Stomach (tissue), 8 donors: ENCODE measurements at regions not wholly inside any gene's neighbourhood (a gene's known extent, or its start where the extent isn't known, plus 50 kb on each side); places are given as distances from the start of the nearest gene placed in this dataset.

Experiments
- DNase-seq, 2 donors: peaks; one replicate each; pipeline versions ENCODE4 v3.0.0 to v3.0.0-alpha.2; 2013 to 2019
- H3K27ac ChIP-seq, 5 donors: fragments of 200-600 bp in 4 of 5; sonication (generic) in 4 of 5; one replicate each; pipeline ENCODE4 v1.5.1; 2013 to 2019; ENCODE audit warnings: mild to moderate bottlenecking in 1 of 5, moderate library complexity in 1 of 5
- H3K27me3 ChIP-seq, 3 donors: fragments of 200-600 bp; sonication (generic); one replicate each; pipeline ENCODE4 v1.5.1; 2017 to 2019; ENCODE audit warnings: mixed run types in 1 of 3
- H3K36me3 ChIP-seq, 4 donors: fragments of 200-600 bp; sonication (generic); 1 replicate in 3 of 4; 2 replicates in 1 of 4; pipeline ENCODE4 v1.5.1; 2016 to 2019
- H3K4me1 ChIP-seq, 4 donors: fragments of 200-600 bp; sonication (generic); one replicate each; pipeline ENCODE4 v1.5.1; 2016 to 2019
- H3K4me3 ChIP-seq, 4 donors: fragments of 200-600 bp; sonication (generic) in 3 of 4; one replicate each; pipeline ENCODE4 v1.5.1; 2016 to 2019; ENCODE audit warnings: mild to moderate bottlenecking in 1 of 4
- H3K9me3 ChIP-seq, 4 donors: fragments of 200-600 bp; sonication (generic); one replicate each; pipeline ENCODE4 v1.5.1; 2016 to 2019
- EP300 ChIP-seq: sonication (generic); formaldehyde crosslinking; IDR thresholded peaks from one replicate; pipeline ENCODE4 v1.6.1; 2017; ENCODE audit warnings: antibody characterized with exemption
- POLR2A ChIP-seq, 4 donors: fragments of 450-650 bp; IDR thresholded peaks; one replicate each; pipeline ENCODE4 v1.6.1; 2016; ENCODE audit warnings: antibody characterized with exemption in 4 of 4, control low read depth in 2 of 4, mild to moderate bottlenecking in 1 of 4, moderate library complexity in 1 of 4
- POLR2AphosphoS5 ChIP-seq, 3 donors: sonication (generic); formaldehyde crosslinking; IDR thresholded peaks; one replicate each; pipeline ENCODE4 v1.6.1; 2016; ENCODE audit warnings: antibody characterized with exemption in 3 of 3
- WGBS, 5 donors: extraction: QIAGEN DNeasy Blood & Tissue Kit in 3 of 5; methylation state at CpG; one replicate each; pipeline versions ENCODE4 v1.1.5 to v1.1.7; 2013 to 2018; 5-methylcytosine and 5-hydroxymethylcytosine counted together
- intact Hi-C: fragments of 100-400 bp; cut with DNase I; formaldehyde crosslinking; loops from one replicate; pipeline ENCODE4 v1.15.1; 2023; ENCODE audit warnings: low total_unique reads
- TF ChIP-seq, protein P1 (sequence below), 7 experiments: fragments of 450-650 bp in 4 of 7; fragments of 200-600 bp in 3 of 7; sonication (generic) in 3 of 7; IDR thresholded peaks; one replicate each; pipeline ENCODE4 v1.5.1; 2016 to 2019; ENCODE audit warnings: antibody characterized with exemption in 7 of 7, control low read depth in 2 of 7, mild to moderate bottlenecking in 1 of 7
- donor health status: healthy with polysubstance abuse.
- donor health status: Bipolar disorder and iron deficiency.
- donor health status: healthy.

DNA sequence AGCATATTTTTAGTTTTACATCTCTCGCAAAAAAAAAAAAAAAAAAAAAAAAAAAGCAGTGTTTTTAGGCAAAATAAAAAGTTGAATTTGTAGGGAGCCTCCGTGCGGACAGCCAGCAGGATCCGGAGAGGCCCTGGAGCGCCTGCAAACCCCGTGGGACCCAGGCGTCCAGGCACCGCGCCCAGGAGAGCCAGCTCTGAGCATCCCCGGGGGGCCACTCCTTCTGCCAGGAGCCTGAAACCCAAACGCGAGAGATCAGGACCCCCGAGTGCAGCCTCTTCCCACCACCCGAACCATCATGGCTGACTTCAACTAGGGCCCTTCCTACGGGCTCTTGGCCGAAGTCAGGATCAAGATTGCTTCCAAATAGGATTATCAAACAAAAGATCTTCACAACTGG lies 54.1 kb upstream of the LY86 start:
- Histone ChIP-seq H3K4me1 (no peaks in the 10 kb centered on the region), H3K27me3 (peaks cover 0 to 9% (median 0%) of the 10 kb centered on the region in 3 donors), H3K36me3 (no peaks in the 10 kb centered on the region), H3K27ac (no peak overlapping the region), H3K9me3 (peaks cover 0 to 5% (median 0%) of the 10 kb centered on the region in 4 donors), H3K4me3 (no peak overlapping the region)
- WGBS, 5 donors: 88 to 94% (median 93%) methylated on average over 16 of the region's 16 CpGs
- TF ChIP-seq, protein P1, sequence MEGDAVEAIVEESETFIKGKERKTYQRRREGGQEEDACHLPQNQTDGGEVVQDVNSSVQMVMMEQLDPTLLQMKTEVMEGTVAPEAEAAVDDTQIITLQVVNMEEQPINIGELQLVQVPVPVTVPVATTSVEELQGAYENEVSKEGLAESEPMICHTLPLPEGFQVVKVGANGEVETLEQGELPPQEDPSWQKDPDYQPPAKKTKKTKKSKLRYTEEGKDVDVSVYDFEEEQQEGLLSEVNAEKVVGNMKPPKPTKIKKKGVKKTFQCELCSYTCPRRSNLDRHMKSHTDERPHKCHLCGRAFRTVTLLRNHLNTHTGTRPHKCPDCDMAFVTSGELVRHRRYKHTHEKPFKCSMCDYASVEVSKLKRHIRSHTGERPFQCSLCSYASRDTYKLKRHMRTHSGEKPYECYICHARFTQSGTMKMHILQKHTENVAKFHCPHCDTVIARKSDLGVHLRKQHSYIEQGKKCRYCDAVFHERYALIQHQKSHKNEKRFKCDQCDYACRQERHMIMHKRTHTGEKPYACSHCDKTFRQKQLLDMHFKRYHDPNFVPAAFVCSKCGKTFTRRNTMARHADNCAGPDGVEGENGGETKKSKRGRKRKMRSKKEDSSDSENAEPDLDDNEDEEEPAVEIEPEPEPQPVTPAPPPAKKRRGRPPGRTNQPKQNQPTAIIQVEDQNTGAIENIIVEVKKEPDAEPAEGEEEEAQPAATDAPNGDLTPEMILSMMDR (IDR thresholded peaks at IDR 0.05): no peak
- TF ChIP-seq POLR2A (IDR thresholded peaks at IDR 0.05) (no peak), POLR2AphosphoS5 (IDR thresholded peaks at IDR 0.05) (no peak), EP300 (no peak)
- intact Hi-C loops: no loop called here
- no peak for DNase-seq

DNA sequence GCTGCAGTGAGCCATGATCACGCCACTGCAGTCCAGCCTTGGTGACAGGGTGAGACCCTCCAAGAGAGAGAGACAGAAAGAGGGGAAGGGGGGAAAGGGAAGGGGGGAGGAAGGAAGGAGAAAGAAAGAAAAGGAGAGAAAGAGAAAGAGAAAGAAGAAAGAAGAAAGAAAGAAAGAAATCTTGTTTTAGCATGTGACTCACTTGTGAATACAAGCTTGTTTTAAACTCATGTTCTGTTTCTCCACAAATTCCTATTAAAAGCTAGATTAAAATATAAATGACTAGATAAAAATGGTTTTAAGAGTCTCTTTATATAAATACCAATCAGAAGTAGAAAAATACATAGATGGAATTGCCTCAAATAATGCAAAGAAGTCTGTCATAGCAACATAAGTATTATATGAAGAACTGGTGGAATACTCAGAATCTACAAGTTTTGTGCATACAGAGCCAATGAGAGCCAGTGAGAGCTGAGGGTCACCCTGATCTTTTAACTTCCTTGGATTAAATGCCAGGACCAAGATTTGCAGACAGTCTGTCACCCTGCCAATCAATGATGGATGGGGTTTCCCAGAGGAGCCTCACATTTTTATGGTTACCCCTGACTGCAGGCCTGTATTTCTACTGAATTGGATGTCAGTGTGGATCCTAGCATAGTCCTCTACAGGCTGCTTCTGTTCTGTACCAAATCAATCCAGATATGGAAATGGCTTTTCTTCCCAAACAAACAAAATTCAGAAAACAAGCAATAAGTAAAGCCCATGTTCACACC lies 50.8 kb upstream of the LY86 start:
- DNase-seq: no peak
- peaks cover 0 to 18% (median 9%) of the 10 kb centered on the region in 3 donors for H3K27me3 ChIP-seq
- no peak for TF ChIP-seq POLR2A (IDR thresholded peaks at IDR 0.05)
- TF ChIP-seq, protein P1 (IDR thresholded peaks at IDR 0.05): no peak
- TF ChIP-seq EP300: no peak
- TF ChIP-seq POLR2AphosphoS5 (IDR thresholded peaks at IDR 0.05): no peak
- H3K36me3 ChIP-seq: no peaks in the 10 kb centered on the region
- peaks cover 0 to 7% (median 2%) of the 10 kb centered on the region in 4 donors for H3K9me3 ChIP-seq
- no peaks in the 10 kb centered on the region for H3K4me1 ChIP-seq
- H3K27ac ChIP-seq: no peak overlapping the region
- intact Hi-C loops: no loop called here
- WGBS, 5 donors: 75 to 100% (median 84%) methylated on average over 1 of the region's 1 CpG
- no peak overlapping the region for H3K4me3 ChIP-seq

DNA sequence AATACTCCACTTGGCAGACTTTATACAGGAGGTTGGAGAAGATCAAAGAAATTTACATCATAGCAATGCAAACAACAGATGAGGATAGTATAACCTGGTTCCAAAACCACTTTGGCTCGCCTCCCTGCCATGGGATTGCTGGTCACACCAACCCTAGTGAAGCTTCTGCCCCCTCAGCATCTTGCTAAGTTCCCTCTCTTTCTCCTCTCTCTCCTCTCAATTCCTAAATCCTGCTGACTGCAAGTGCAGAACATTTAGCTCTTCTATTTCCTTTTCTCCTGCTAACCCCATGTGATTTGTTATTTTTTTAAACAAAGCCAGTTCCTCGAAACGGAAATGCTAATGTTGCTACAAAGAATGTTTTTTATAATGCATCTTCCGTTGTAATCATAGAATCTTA lies 50.3 kb upstream of the LY86 start:
- TF ChIP-seq, protein P1 (IDR thresholded peaks at IDR 0.05): no peak
- no peak for TF ChIP-seq POLR2AphosphoS5 (IDR thresholded peaks at IDR 0.05)
- TF ChIP-seq EP300: no peak
- TF ChIP-seq POLR2A (IDR thresholded peaks at IDR 0.05): no peak
- intact Hi-C loops: no loop called here
- Histone ChIP-seq H3K9me3 (peaks cover 0 to 7% (median 2%) of the 10 kb centered on the region in 4 donors), H3K36me3 (no peaks in the 10 kb centered on the region), H3K4me3 (no peak overlapping the region), H3K27me3 (peaks cover 0 to 24% (median 11%) of the 10 kb centered on the region in 3 donors), H3K4me1 (no peaks in the 10 kb centered on the region), H3K27ac (no peak overlapping the region)
- DNase-seq: no peak
- WGBS, 5 donors: 22 to 41% (median 37%) methylated on average over 4 of the region's 4 CpGs
